Stomach smooth muscle (tissue), 2 donors: ENCODE measurements at regions not wholly inside any gene's neighbourhood (a gene's known extent, or its start where the extent isn't known, plus 50 kb on each side); places are given as distances from the start of the nearest gene placed in this dataset.
"Not testable (repeated sequence)": the region's sequence is repeated elsewhere in the genome, so short reads cannot be mapped to it uniquely, and the experiment has no call there.

Experiments
- H3K27ac ChIP-seq: one replicate; pipeline ENCODE4 v1.7.0; 2013; ENCODE audit warnings: mild to moderate bottlenecking, low read length, inconsistent platforms
- H3K27me3 ChIP-seq, 2 donors: one replicate each; pipeline ENCODE4 v1.7.0; 2013; ENCODE audit warnings: low read length in 2 of 2; ENCODE audit not compliant: insufficient read depth in 2 of 2, control insufficient read depth in 1 of 2
- H3K36me3 ChIP-seq, 2 donors: one replicate each; pipeline ENCODE4 v1.7.0; 2013; ENCODE audit warnings: low read length in 2 of 2; ENCODE audit not compliant: control insufficient read depth in 2 of 2, insufficient read depth in 2 of 2
- H3K4me1 ChIP-seq: one replicate; pipeline ENCODE4 v1.7.0; 2013; ENCODE audit warnings: low read length; ENCODE audit not compliant: control insufficient read depth, insufficient read depth
- H3K4me3 ChIP-seq, 2 donors: one replicate each; pipeline ENCODE4 v1.7.0; 2013; ENCODE audit warnings: low read length in 2 of 2
- H3K9ac ChIP-seq, 2 donors: one replicate each; pipeline ENCODE4 v1.7.0; 2013; ENCODE audit warnings: low read length in 2 of 2, mild to moderate bottlenecking in 1 of 2
- H3K9me3 ChIP-seq, 2 donors: one replicate each; pipeline ENCODE4 v1.7.0; 2013; ENCODE audit warnings: low read length in 2 of 2; ENCODE audit not compliant: control insufficient read depth in 2 of 2
- donor health status: healthy.
- donor health status: Pancreatic carcinoma.

- Histone ChIP-seq H3K27me3 (no peaks in the 10 kb centered on the region), H3K36me3 (no peaks in the 10 kb centered on the region), H3K27ac (no peak overlapping the region), H3K9ac (no peak overlapping the region), H3K9me3 (no peaks in the 10 kb centered on the region), H3K4me1 (no peaks in the 10 kb centered on the region), H3K4me3 (no peak overlapping the region)
Observed at GRCh38 chr1:70554341-70554740, 143.3 kb downstream of the CTH start.

- H3K4me3 ChIP-seq, result no peak overlapping the region
- H3K27ac ChIP-seq, result no peak overlapping the region
- no peaks in the 10 kb centered on the region for H3K9me3 ChIP-seq
- no peaks in the 10 kb centered on the region for H3K4me1 ChIP-seq
- no peak overlapping the region for H3K9ac ChIP-seq
- no peaks in the 10 kb centered on the region for H3K27me3 ChIP-seq
- no peaks in the 10 kb centered on the region for H3K36me3 ChIP-seq
Observed at GRCh38 chr1:70556541-70556940, 145.5 kb downstream of the CTH start.

DNA sequence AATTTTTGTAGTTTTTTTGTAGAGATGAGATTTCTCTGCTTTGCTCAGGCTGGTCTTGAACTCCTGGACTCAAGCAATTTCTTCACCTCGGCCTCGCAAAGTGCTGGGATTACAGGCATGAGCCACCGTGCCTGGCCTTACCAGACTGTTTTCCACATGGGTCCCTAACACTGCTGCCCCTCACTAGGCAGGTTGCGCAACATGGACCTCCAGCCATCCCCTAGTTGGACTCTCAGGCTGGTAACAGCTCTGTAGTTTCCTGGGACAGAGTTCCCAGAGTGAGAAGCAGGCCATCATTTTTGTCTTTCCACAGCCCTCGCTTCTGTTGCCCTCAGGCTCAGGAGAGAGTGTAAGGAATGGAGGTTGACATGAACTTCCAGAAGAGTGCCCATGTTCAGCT lies 156.1 kb downstream of the CTH start:
- H3K4me3 ChIP-seq, result no peak overlapping the region
- no peaks in the 10 kb centered on the region for H3K36me3 ChIP-seq
- no peak overlapping the region for H3K9ac ChIP-seq
- no peaks in the 10 kb centered on the region for H3K4me1 ChIP-seq
- no peak overlapping the region for H3K27ac ChIP-seq
- H3K27me3 ChIP-seq, result no peaks in the 10 kb centered on the region
- no peaks in the 10 kb centered on the region for H3K9me3 ChIP-seq

GRCh38 chr1:70571191-70571590 lies 160.1 kb downstream of the CTH start:
- no peaks in the 10 kb centered on the region for H3K9me3 ChIP-seq
- H3K4me1 ChIP-seq, result no peaks in the 10 kb centered on the region
- no peak overlapping the region for H3K27ac ChIP-seq
- H3K27me3 ChIP-seq, result no peaks in the 10 kb centered on the region
- no peak overlapping the region for H3K4me3 ChIP-seq
- no peak overlapping the region for H3K9ac ChIP-seq
- no peaks in the 10 kb centered on the region for H3K36me3 ChIP-seq

- no peaks in the 10 kb centered on the region for H3K4me1 ChIP-seq
- no peak overlapping the region for H3K4me3 ChIP-seq
- no peaks in the 10 kb centered on the region for H3K9me3 ChIP-seq
- H3K27ac ChIP-seq, result no peak overlapping the region
- H3K27me3 ChIP-seq, result no peaks in the 10 kb centered on the region
- no peak overlapping the region for H3K9ac ChIP-seq
- H3K36me3 ChIP-seq, result no peaks in the 10 kb centered on the region
Observed at GRCh38 chr1:70573317-70573843, 162.3 kb downstream of the CTH start.

- Histone ChIP-seq H3K36me3 (no peaks in the 10 kb centered on the region), H3K9ac (no peak overlapping the region), H3K9me3 (no peaks in the 10 kb centered on the region), H3K27ac (no peak overlapping the region), H3K4me3 (no peak overlapping the region), H3K4me1 (no peaks in the 10 kb centered on the region), H3K27me3 (no peaks in the 10 kb centered on the region)
Observed at GRCh38 chr1:70581661-70582060, 170.6 kb downstream of the CTH start.

GRCh38 chr1:70583522-70583921 lies 172.5 kb downstream of the CTH start:
- no peaks in the 10 kb centered on the region for H3K4me1 ChIP-seq
- H3K9me3 ChIP-seq, result no peaks in the 10 kb centered on the region
- no peak overlapping the region for H3K9ac ChIP-seq
- H3K36me3 ChIP-seq, result no peaks in the 10 kb centered on the region
- H3K27me3 ChIP-seq, result no peaks in the 10 kb centered on the region
- H3K27ac ChIP-seq, result no peak overlapping the region
- H3K4me3 ChIP-seq, result no peak overlapping the region

GRCh38 chr1:70586046-70586445 lies 175.0 kb downstream of the CTH start:
- no peak overlapping the region for H3K9ac ChIP-seq
- H3K27me3 ChIP-seq, result no peaks in the 10 kb centered on the region
- H3K27ac ChIP-seq, result no peak overlapping the region

DNA sequence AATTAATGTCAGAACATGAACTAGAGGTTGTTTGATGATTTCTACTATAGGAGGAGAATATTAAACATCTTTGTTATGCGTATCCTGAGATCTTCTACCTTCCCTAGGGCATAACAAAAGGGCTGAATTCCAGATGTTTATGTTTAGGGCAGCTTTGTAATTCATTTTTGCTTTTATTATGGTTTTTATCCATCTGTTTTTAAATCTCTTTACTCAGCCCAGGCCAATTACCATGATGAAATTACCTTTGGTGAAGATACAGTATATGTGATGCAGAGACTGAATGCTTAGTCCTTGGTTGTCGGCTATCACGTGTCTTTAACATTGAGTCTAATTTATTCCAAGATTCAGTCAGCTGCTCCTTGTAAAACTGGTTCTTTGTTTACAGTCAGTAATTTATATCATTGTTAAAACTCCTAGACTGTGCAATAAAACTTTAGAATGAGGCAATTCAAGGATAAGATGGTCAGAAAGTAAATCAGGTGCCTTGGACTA lies 176.9 kb downstream of the CTH start:
- no peak overlapping the region for H3K9ac ChIP-seq
- no peaks in the 10 kb centered on the region for H3K4me1 ChIP-seq
- H3K27me3 ChIP-seq, result no peaks in the 10 kb centered on the region
- no peak overlapping the region for H3K27ac ChIP-seq
- no peaks in the 10 kb centered on the region for H3K36me3 ChIP-seq
- no peaks in the 10 kb centered on the region for H3K9me3 ChIP-seq
- no peak overlapping the region for H3K4me3 ChIP-seq

More at GRCh38 chr1:70586046-70586445, 175.0 kb downstream of the CTH start:
- Histone ChIP-seq H3K36me3 (no peaks in the 10 kb centered on the region), H3K4me3 (no peak overlapping the region), H3K9me3 (no peaks in the 10 kb centered on the region), H3K4me1 (no peaks in the 10 kb centered on the region)

DNA sequence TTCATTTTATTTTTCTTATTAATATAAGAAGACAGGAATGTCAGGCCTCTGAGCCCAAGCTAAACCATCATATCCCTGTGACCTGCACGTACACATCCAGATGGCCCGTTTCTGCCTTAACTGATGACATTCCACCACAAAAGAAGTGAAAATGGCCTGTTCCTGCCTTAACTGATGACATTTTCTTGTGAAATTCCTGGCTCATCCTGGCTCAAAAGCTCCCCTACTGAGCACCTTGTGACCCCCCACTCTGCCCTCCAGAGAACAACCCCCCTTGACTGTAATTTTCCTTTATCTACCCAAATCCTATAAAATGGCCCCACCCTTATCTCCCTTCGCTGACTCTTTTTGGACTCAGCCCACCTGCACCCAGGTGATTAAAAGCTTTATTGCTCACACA lies 182.5 kb downstream of the CTH start:
- H3K4me3 ChIP-seq, H3K36me3 ChIP-seq, H3K4me1 ChIP-seq, H3K9me3 ChIP-seq, H3K27ac ChIP-seq, H3K9ac ChIP-seq, H3K27me3 ChIP-seq: not testable (repeated sequence)

- H3K9ac ChIP-seq, result no peak overlapping the region
- H3K36me3 ChIP-seq, result no peaks in the 10 kb centered on the region
- no peak overlapping the region for H3K4me3 ChIP-seq
- no peaks in the 10 kb centered on the region for H3K9me3 ChIP-seq
- H3K4me1 ChIP-seq, result no peaks in the 10 kb centered on the region
- no peaks in the 10 kb centered on the region for H3K27me3 ChIP-seq
- no peak overlapping the region for H3K27ac ChIP-seq
Observed at GRCh38 chr1:70608815-70609214, 197.7 kb downstream of the CTH start.
